ENCODE measurements at regions not wholly inside any gene's neighbourhood (a gene's known extent, or its start where the extent isn't known, plus 50 kb on each side); places are given as distances from the start of the nearest gene placed in this dataset.
A peak's percentile ranks its signal among the peaks of the same experiment; 100 is the strongest.

GRCh38 chr6:150813993-150814359, 51.5 kb upstream of the MTHFD1L start:
- Histone ChIP-seq H3K4me1 (peaks cover 0 to 25% (median 6%) of the 10 kb centered on the region in 12 donors), H3K4me3 (no peak overlapping the region), H3K27ac (peak overlapping the region; percentile 4 to 75 (median 52)), H3K9me3 (no peaks in the 10 kb centered on the region), H3K36me3 (peaks cover 0 to 37% (median 25%) of the 10 kb centered on the region in 9 donors), H3K27me3 (no peaks in the 10 kb centered on the region)
- WGBS, 4 donors = 78 to 83% (median 78%) methylated on average over 3 of the region's 3 CpGs
- ATAC-seq (peak; percentile 29 to 44 (median 35)), DNase-seq (no peak)
- intact Hi-C loops (cut with DNase I) = loop anchor here (1.0 to 10.0 kb wide), 12 partner anchors 127 to 879 kb away; partner anchors contain the start of gene PLEKHG1 (in 1 of the 10)
- TF ChIP-seq, protein P1, sequence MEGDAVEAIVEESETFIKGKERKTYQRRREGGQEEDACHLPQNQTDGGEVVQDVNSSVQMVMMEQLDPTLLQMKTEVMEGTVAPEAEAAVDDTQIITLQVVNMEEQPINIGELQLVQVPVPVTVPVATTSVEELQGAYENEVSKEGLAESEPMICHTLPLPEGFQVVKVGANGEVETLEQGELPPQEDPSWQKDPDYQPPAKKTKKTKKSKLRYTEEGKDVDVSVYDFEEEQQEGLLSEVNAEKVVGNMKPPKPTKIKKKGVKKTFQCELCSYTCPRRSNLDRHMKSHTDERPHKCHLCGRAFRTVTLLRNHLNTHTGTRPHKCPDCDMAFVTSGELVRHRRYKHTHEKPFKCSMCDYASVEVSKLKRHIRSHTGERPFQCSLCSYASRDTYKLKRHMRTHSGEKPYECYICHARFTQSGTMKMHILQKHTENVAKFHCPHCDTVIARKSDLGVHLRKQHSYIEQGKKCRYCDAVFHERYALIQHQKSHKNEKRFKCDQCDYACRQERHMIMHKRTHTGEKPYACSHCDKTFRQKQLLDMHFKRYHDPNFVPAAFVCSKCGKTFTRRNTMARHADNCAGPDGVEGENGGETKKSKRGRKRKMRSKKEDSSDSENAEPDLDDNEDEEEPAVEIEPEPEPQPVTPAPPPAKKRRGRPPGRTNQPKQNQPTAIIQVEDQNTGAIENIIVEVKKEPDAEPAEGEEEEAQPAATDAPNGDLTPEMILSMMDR (IDR thresholded peaks at IDR 0.05) = no peak
- TF ChIP-seq POLR2A (IDR thresholded peaks at IDR 0.05) = no peak
